ENCODE measurements at regions not wholly inside any gene's neighbourhood (a gene's known extent, or its start where the extent isn't known, plus 50 kb on each side); places are given as distances from the start of the nearest gene placed in this dataset.

GRCh38 chr2:76469066-76469465, 758.4 kb upstream of the GCFC2 start:
- H3K4me1 ChIP-seq (ENCODE audit: control insufficient read depth, insufficient read depth, low read length) = no peaks in the 10 kb centered on the region
- POLR2A ChIA-PET = no interaction called here
- CTCF ChIA-PET = no interaction called here
- no peaks in the 10 kb centered on the region for H3K36me3 ChIP-seq (ENCODE audit: control insufficient read depth in 2 of 2, insufficient read depth in 1 of 2, low read length in 2 of 2)
- no peaks in the 10 kb centered on the region for H3K9me3 ChIP-seq (ENCODE audit: control insufficient read depth, insufficient read depth, low read depth, low read length)
- H3K27ac ChIP-seq (ENCODE audit: extremely low read depth, low read depth, low read length) = no peak overlapping the region
- no peak overlapping the region for H3K4me3 ChIP-seq (ENCODE audit: low read depth, low read length)
- TF ChIP-seq ZNF311 (tag by site-specific recombination; IDR thresholded peaks at IDR 0.05; ENCODE audit: borderline replicate concordance) (no peak), REST (tag by site-specific recombination; IDR thresholded peaks at IDR 0.05) (no peak), ZNF580 (tag by site-specific recombination; IDR thresholded peaks at IDR 0.05) (no peak), ZSCAN30 (tag by site-specific recombination; IDR thresholded peaks at IDR 0.05) (no peak), ZBTB17 (tag by site-specific recombination; IDR thresholded peaks at IDR 0.05) (no peak), GLIS1 (tag by site-specific recombination; IDR thresholded peaks at IDR 0.05) (no peak), ZEB2 (tag by site-specific recombination; IDR thresholded peaks at IDR 0.05) (no peak)

- TF ChIP-seq ZNF155 (tag by site-specific recombination; IDR thresholded peaks at IDR 0.05) = no peak
- no peak for TF ChIP-seq ZSCAN23 (tag by site-specific recombination; IDR thresholded peaks at IDR 0.05)
- Histone ChIP-seq H3K27ac (ENCODE audit: extremely low read depth, low read depth, low read length) (no peak overlapping the region), H3K9me3 (ENCODE audit: control insufficient read depth, insufficient read depth, low read depth, low read length) (no peaks in the 10 kb centered on the region), H3K4me3 (ENCODE audit: low read depth, low read length) (no peak overlapping the region), H3K36me3 (ENCODE audit: control insufficient read depth in 2 of 2, insufficient read depth in 1 of 2, low read length in 2 of 2) (no peaks in the 10 kb centered on the region), H3K4me1 (ENCODE audit: control insufficient read depth, insufficient read depth, low read length) (no peaks in the 10 kb centered on the region)
- ChIA-PET CTCF (interaction anchor here (1.2 kb wide), 1 partner anchor 10 kb away, joined by 3 read pairs; no protein-coding TSS in a partner anchor), POLR2A (no interaction called here)
Observed at GRCh38 chr2:76467326-76467725, 756.6 kb upstream of the GCFC2 start.

GRCh38 chr2:76464310-76464709, 753.6 kb upstream of the GCFC2 start:
- Histone ChIP-seq H3K9me3 (ENCODE audit: control insufficient read depth, insufficient read depth, low read depth, low read length) (no peaks in the 10 kb centered on the region), H3K27ac (ENCODE audit: extremely low read depth, low read depth, low read length) (no peak overlapping the region), H3K4me1 (ENCODE audit: control insufficient read depth, insufficient read depth, low read length) (no peaks in the 10 kb centered on the region), H3K4me3 (ENCODE audit: low read depth, low read length) (no peak overlapping the region), H3K36me3 (ENCODE audit: control insufficient read depth in 2 of 2, insufficient read depth in 1 of 2, low read length in 2 of 2) (no peaks in the 10 kb centered on the region)
- TF ChIP-seq ZNF302 (tag by site-specific recombination; IDR thresholded peaks at IDR 0.05; ENCODE audit: low read depth) (no peak), ZNF645 (tag by site-specific recombination; IDR thresholded peaks at IDR 0.05) (no peak), ZNF362 (tag by site-specific recombination; IDR thresholded peaks at IDR 0.05) (no peak), ZNF776 (tag by site-specific recombination; IDR thresholded peaks at IDR 0.05; ENCODE audit: borderline replicate concordance) (no peak), ZNF214 (tag by site-specific recombination; IDR thresholded peaks at IDR 0.05; ENCODE audit: borderline replicate concordance) (no peak), REPIN1 (tag by site-specific recombination; IDR thresholded peaks at IDR 0.05; ENCODE audit: low read depth) (no peak), KLF9 (tag by site-specific recombination; IDR thresholded peaks at IDR 0.05; ENCODE audit: low read depth) (no peak), ZNF426 (tag by site-specific recombination; IDR thresholded peaks at IDR 0.05) (no peak), ZNF169 (tag by site-specific recombination; IDR thresholded peaks at IDR 0.05) (no peak), ZNF837 (tag by site-specific recombination; IDR thresholded peaks at IDR 0.05) (no peak), MZF1 (tag by site-specific recombination; IDR thresholded peaks at IDR 0.05; ENCODE audit: borderline replicate concordance) (no peak), KLF7 (tag by site-specific recombination; IDR thresholded peaks at IDR 0.05; ENCODE audit: borderline replicate concordance) (no peak), FEZF1 (tag by site-specific recombination; IDR thresholded peaks at IDR 0.05) (no peak), ZNF473 (tag by site-specific recombination; IDR thresholded peaks at IDR 0.05) (no peak)
- CTCF ChIA-PET = no interaction called here
- POLR2A ChIA-PET = no interaction called here

Measured in HEK293 (cell line).